SK-N-SH (cell line): ENCODE measurements at regions not wholly inside any gene's neighbourhood (a gene's known extent, or its start where the extent isn't known, plus 50 kb on each side); places are given as distances from the start of the nearest gene placed in this dataset.

Experiments used
- CTCF ChIA-PET: fragments of 300-600, 350-600 bp; formaldehyde crosslinking; extraction: SDS; loops from one replicate; lab custom pipeline; 2021; lab: Yijun Ruan, JAX
- POLR2A ChIA-PET: fragments of 350-600 bp; sonication (Branson Sonifier 250); formaldehyde crosslinking; extraction: SDS; loops from one replicate; lab custom pipeline; 2020; ENCODE audit warnings: antibody characterized with exemption, inconsistent platforms; lab: Yijun Ruan, JAX
- DNase-seq: peaks from one replicate; pipeline ENCODE4 v3.0.0; 2012
- H2AFZ ChIP-seq: fragments of 200-600 bp; sonication (generic); 2 replicates; pipeline ENCODE4 v1.8.1; 2016; ENCODE audit warnings: antibody characterized with exemption, mild to moderate bottlenecking, low read depth
- H3F3A ChIP-seq: fragments of 200-600 bp; sonication (generic); replicated peaks from 2 replicates; pipeline ENCODE3; 2016; ENCODE audit warnings: antibody characterized with exemption, mild to moderate bottlenecking; ENCODE audit not compliant: insufficient read depth
- H3K27ac ChIP-seq, 2 experiments: fragments of 200-500 bp in 1 of 2; fragments of 200-600 bp in 1 of 2; sonication (Bioruptor generic) in 1 of 2; sonication (generic), shearing (Covaris generic) in 1 of 2; 2 replicates each; pipeline versions ENCODE4 v1.5.1 to v1.6.1; 2014 to 2016; ENCODE audit warnings: low read depth in 2 of 2, inconsistent platforms in 1 of 2, low read length in 1 of 2, mild to moderate bottlenecking in 1 of 2, mixed read lengths in 1 of 2
- H3K27me3 ChIP-seq: fragments of 200-600 bp; sonication (generic), shearing (Covaris generic); 2 replicates; pipeline ENCODE4 v1.6.1; 2016; ENCODE audit warnings: mixed run types; ENCODE audit not compliant: insufficient read depth
- H3K36me3 ChIP-seq, 2 experiments: fragments of 200-500 bp in 1 of 2; fragments of 200-600 bp in 1 of 2; sonication (Bioruptor generic) in 1 of 2; sonication (generic) in 1 of 2; replicated peaks in 1 of 2; 2 replicates each; pipeline versions ENCODE3 to v1.5.1; 2014 to 2016; ENCODE audit warnings: low read length in 1 of 2, mild to moderate bottlenecking in 1 of 2; ENCODE audit not compliant: insufficient read depth in 2 of 2, control insufficient read depth in 1 of 2
- H3K4me1 ChIP-seq, 2 experiments: fragments of 200-500 bp in 1 of 2; fragments of 200-600 bp in 1 of 2; sonication (Bioruptor generic) in 1 of 2; sonication (generic), shearing (Covaris generic) in 1 of 2; 2 replicates each; pipeline versions ENCODE4 v1.5.1 to v1.6.1; 2014 to 2016; ENCODE audit warnings: low read depth in 1 of 2, low read length in 1 of 2, mixed run types in 1 of 2; ENCODE audit not compliant: insufficient read depth in 2 of 2, control insufficient read depth in 1 of 2
- H3K4me2 ChIP-seq: fragments of 200-600 bp; sonication (generic), shearing (Covaris generic); 2 replicates; pipeline ENCODE4 v1.6.1; 2017; ENCODE audit warnings: mixed run types
- H3K4me3 ChIP-seq, 2 experiments: fragments of 200-500 bp in 1 of 2; fragments of 200-600 bp in 1 of 2; sonication (Bioruptor generic) in 1 of 2; sonication (generic), shearing (Covaris generic) in 1 of 2; 2 replicates each; pipeline versions ENCODE4 v1.5.1 to v1.8.1; 2014 to 2016; ENCODE audit warnings: low read depth in 2 of 2, inconsistent platforms in 1 of 2, low read length in 1 of 2, mild to moderate bottlenecking in 1 of 2, mixed read lengths in 1 of 2, moderate library complexity in 1 of 2
- H3K79me2 ChIP-seq: fragments of 200-600 bp; sonication (generic); 2 replicates; pipeline ENCODE4 v1.8.1; 2017; ENCODE audit warnings: mild to moderate bottlenecking; ENCODE audit not compliant: insufficient read depth
- H3K9ac ChIP-seq: fragments of 200-600 bp; sonication (generic); 2 replicates; pipeline ENCODE4 v1.6.1; 2017; ENCODE audit warnings: mixed run types
- H3K9me2 ChIP-seq: fragments of 200-600 bp; sonication (generic); 2 replicates; pipeline ENCODE4 v1.6.1; 2017; ENCODE audit warnings: mixed run types
- H3K9me3 ChIP-seq: fragments of 200-600 bp; sonication (generic); 2 replicates; pipeline ENCODE4 v1.6.1; 2017; ENCODE audit warnings: mixed run types, mild to moderate bottlenecking, moderate library complexity
- H4K20me1 ChIP-seq: fragments of 200-600 bp; sonication (generic); 2 replicates; pipeline ENCODE4 v1.6.1; 2017; ENCODE audit warnings: mild to moderate bottlenecking, mixed run types; ENCODE audit not compliant: insufficient read depth
- CHD2 ChIP-seq: fragments of 150-350 bp; IDR thresholded peaks from 2 replicates; pipeline ENCODE4 v1.6.1; 2018; ENCODE audit warnings: low read length; ENCODE audit not compliant: partially characterized antibody
- CTCF ChIP-seq: fragments of 200-600 bp; sonication (generic); IDR thresholded peaks from 2 replicates; pipeline ENCODE4 v1.6.1; 2017; ENCODE audit warnings: antibody characterized with exemption, mild to moderate bottlenecking, moderate library complexity
- ELF1 ChIP-seq: IDR thresholded peaks from 2 replicates; pipeline ENCODE4 v1.4.0; 2012
- EZH2phosphoT487 ChIP-seq: fragments of 200-600 bp; sonication (generic); IDR thresholded peaks from 2 replicates; pipeline ENCODE4 v1.6.1; 2017; ENCODE audit warnings: low read depth, mixed run types, mild to moderate bottlenecking, antibody characterized with exemption, moderate library complexity, borderline replicate concordance
- FOSL2 ChIP-seq: IDR thresholded peaks from 2 replicates; pipeline ENCODE4 v1.4.0; 2012; ENCODE audit warnings: low read depth, mild to moderate bottlenecking, moderate library complexity, borderline replicate concordance
- FOXJ3 ChIP-seq: sonication (generic); formaldehyde crosslinking; IDR thresholded peaks from 2 replicates; pipeline ENCODE4 v1.5.1; 2020; ENCODE audit warnings: mild to moderate bottlenecking, missing genetic modification reagents
- FOXM1 ChIP-seq: IDR thresholded peaks from 2 replicates; pipeline ENCODE4 v1.4.0; 2012; ENCODE audit warnings: low read depth, mild to moderate bottlenecking
- GATA2 ChIP-seq: sonication (generic); formaldehyde crosslinking; IDR thresholded peaks from 2 replicates; pipeline ENCODE4 v1.5.0; 2020; ENCODE audit warnings: mild to moderate bottlenecking, missing genetic modification reagents
- JUND ChIP-seq: IDR thresholded peaks from 2 replicates; pipeline ENCODE4 v1.4.0; 2012
- NRF1 ChIP-seq: IDR thresholded peaks from 2 replicates; pipeline ENCODE4 v1.6.1; 2012; ENCODE audit warnings: low read depth, mild to moderate bottlenecking, low read length
- POLR2AphosphoS5 ChIP-seq: IDR thresholded peaks from 2 replicates; pipeline ENCODE4 v1.6.1; 2012; ENCODE audit warnings: low read depth, low read length
- RCOR1 ChIP-seq: fragments of 150-350 bp; IDR thresholded peaks from 2 replicates; pipeline ENCODE4 v1.6.1; 2017; ENCODE audit warnings: antibody characterized with exemption, low read length
- RFX5 ChIP-seq: IDR thresholded peaks from 2 replicates; pipeline ENCODE4 v1.6.1; 2012; ENCODE audit warnings: mild to moderate bottlenecking, improper control_type of control experiment, low read length
- SIN3A ChIP-seq: IDR thresholded peaks from 2 replicates; pipeline ENCODE4 v1.6.1; 2012; ENCODE audit warnings: low read depth, mild to moderate bottlenecking, low read length, moderate library complexity, borderline replicate concordance
- TAF1 ChIP-seq: IDR thresholded peaks from 2 replicates; pipeline ENCODE4 v1.6.1; 2012; ENCODE audit warnings: low read depth, mild to moderate bottlenecking, low read length, moderate library complexity, borderline replicate concordance
- TCF12 ChIP-seq: IDR thresholded peaks from 2 replicates; pipeline ENCODE4 v1.4.0; 2012
- USF1 ChIP-seq: IDR thresholded peaks from 2 replicates; pipeline ENCODE4 v1.4.0; 2012; ENCODE audit warnings: low read depth, borderline replicate concordance
- WGBS: methylation state at CpG from one replicate; pipeline ENCODE4 v1.1.6; 2017; ENCODE audit warnings: low lambda C conversion rate; 5-methylcytosine and 5-hydroxymethylcytosine counted together
- TF ChIP-seq, protein P1 (sequence below): fragments of 150-350 bp; IDR thresholded peaks from 2 replicates; pipeline ENCODE4 v1.6.1; 2016; ENCODE audit warnings: mild to moderate bottlenecking, low read depth, low read length
- TF ChIP-seq, protein P2 (sequence below): IDR thresholded peaks from 2 replicates; pipeline ENCODE4 v1.4.0; 2012; ENCODE audit warnings: low read depth, borderline replicate concordance
- TF ChIP-seq, protein P3 (sequence below): IDR thresholded peaks from 2 replicates; pipeline ENCODE4 v1.4.0; 2012; ENCODE audit warnings: low read depth

- H3K79me2 ChIP-seq: no peaks in the 10 kb centered on the region
- TF ChIP-seq, protein P1, sequence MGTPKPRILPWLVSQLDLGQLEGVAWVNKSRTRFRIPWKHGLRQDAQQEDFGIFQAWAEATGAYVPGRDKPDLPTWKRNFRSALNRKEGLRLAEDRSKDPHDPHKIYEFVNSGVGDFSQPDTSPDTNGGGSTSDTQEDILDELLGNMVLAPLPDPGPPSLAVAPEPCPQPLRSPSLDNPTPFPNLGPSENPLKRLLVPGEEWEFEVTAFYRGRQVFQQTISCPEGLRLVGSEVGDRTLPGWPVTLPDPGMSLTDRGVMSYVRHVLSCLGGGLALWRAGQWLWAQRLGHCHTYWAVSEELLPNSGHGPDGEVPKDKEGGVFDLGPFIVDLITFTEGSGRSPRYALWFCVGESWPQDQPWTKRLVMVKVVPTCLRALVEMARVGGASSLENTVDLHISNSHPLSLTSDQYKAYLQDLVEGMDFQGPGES: no peak
- TF ChIP-seq, protein P2, sequence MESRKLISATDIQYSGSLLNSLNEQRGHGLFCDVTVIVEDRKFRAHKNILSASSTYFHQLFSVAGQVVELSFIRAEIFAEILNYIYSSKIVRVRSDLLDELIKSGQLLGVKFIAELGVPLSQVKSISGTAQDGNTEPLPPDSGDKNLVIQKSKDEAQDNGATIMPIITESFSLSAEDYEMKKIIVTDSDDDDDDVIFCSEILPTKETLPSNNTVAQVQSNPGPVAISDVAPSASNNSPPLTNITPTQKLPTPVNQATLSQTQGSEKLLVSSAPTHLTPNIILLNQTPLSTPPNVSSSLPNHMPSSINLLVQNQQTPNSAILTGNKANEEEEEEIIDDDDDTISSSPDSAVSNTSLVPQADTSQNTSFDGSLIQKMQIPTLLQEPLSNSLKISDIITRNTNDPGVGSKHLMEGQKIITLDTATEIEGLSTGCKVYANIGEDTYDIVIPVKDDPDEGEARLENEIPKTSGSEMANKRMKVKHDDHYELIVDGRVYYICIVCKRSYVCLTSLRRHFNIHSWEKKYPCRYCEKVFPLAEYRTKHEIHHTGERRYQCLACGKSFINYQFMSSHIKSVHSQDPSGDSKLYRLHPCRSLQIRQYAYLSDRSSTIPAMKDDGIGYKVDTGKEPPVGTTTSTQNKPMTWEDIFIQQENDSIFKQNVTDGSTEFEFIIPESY: no peak
- no peak for TF ChIP-seq TCF12
- no peak for TF ChIP-seq FOXJ3 (CRISPR knock-in tag)
- no peak for TF ChIP-seq TAF1
- TF ChIP-seq FOXM1: no peak
- no peak for TF ChIP-seq GATA2 (CRISPR knock-in tag)
- no peak for TF ChIP-seq RCOR1
- TF ChIP-seq SIN3A: no peak
- no peak for TF ChIP-seq JUND
- TF ChIP-seq POLR2AphosphoS5: no peak
- TF ChIP-seq ELF1: no peak
- no peak for TF ChIP-seq USF1
- CTCF ChIA-PET: interaction anchor here (0.6 kb wide), 1 partner anchor 18 kb away, joined by 3 read pairs; no protein-coding TSS in a partner anchor
- DNase-seq: no peak
- H3K4me1 ChIP-seq: no peaks in the 10 kb centered on the region
- H3K9ac ChIP-seq: no peak overlapping the region
- no peaks in the 10 kb centered on the region for H3K36me3 ChIP-seq
- 43% methylated on average over 8 of the region's 11 CpGs for WGBS
- H3K27me3 ChIP-seq: peaks cover 15% of the 10 kb centered on the region
- H3K4me2 ChIP-seq: no peak overlapping the region
- H3K9me3 ChIP-seq: no peaks in the 10 kb centered on the region
- H3F3A ChIP-seq: no peaks in the 10 kb centered on the region
- H3K9me2 ChIP-seq: no peaks in the 10 kb centered on the region
- H4K20me1 ChIP-seq: no peaks in the 10 kb centered on the region; the same call in 1 of the 2 replicates
- H3K27ac ChIP-seq: no peak overlapping the region
- POLR2A ChIA-PET: interaction anchor here (0.9 kb wide), 1 partner anchor 9 kb away, joined by 3 read pairs; no protein-coding TSS in a partner anchor
- H3K4me3 ChIP-seq: no peak overlapping the region
- H2AFZ ChIP-seq: no peak overlapping the region
Observed at GRCh38 chr17:79330696-79331095, 256.1 kb downstream of the ENGASE start.

- Histone ChIP-seq H2AFZ (no peak overlapping the region), H3K79me2 (no peaks in the 10 kb centered on the region), H4K20me1 (peaks cover 2% of the 10 kb centered on the region; the same call in 1 of the 2 replicates), H3K4me2 (no peak overlapping the region), H3K4me3 (no peak overlapping the region), H3K27me3 (peaks cover 15% of the 10 kb centered on the region; the same call in 1 of the 2 replicates), H3K9me3 (no peaks in the 10 kb centered on the region), H3K9me2 (no peaks in the 10 kb centered on the region), H3F3A (no peaks in the 10 kb centered on the region), H3K9ac (no peak overlapping the region), H3K36me3 (no peaks in the 10 kb centered on the region), H3K27ac (no peak overlapping the region), H3K4me1 (no peaks in the 10 kb centered on the region)
- 30% methylated on average over 8 of the region's 8 CpGs for WGBS
- DNase-seq: no peak
- ChIA-PET CTCF (interaction anchor here (0.6 kb wide), 1 partner anchor 18 kb away, joined by 3 read pairs; no protein-coding TSS in a partner anchor), POLR2A (no interaction called here)
- TF ChIP-seq, protein P1: no peak
- TF ChIP-seq USF1 (no peak), FOSL2 (no peak), NRF1 (no peak), SIN3A (no peak), POLR2AphosphoS5 (no peak), CHD2 (no peak), RFX5 (no peak), RCOR1 (no peak), TCF12 (no peak), CTCF (no peak), JUND (no peak), EZH2phosphoT487 (no peak)
- TF ChIP-seq, protein P3, sequence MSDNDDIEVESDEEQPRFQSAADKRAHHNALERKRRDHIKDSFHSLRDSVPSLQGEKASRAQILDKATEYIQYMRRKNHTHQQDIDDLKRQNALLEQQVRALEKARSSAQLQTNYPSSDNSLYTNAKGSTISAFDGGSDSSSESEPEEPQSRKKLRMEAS: no peak
Observed at GRCh38 chr17:79330229-79330628, 255.6 kb downstream of the ENGASE start.
